GM12873 (cell line): ENCODE measurements at regions not wholly inside any gene's neighbourhood (a gene's known extent, or its start where the extent isn't known, plus 50 kb on each side); places are given as distances from the start of the nearest gene placed in this dataset.

Experiments
- TF ChIP-seq, protein P1 (sequence below): IDR thresholded peaks from 2 replicates; pipeline ENCODE4 v1.5.1; 2012; ENCODE audit warnings: low read depth, mild to moderate bottlenecking, moderate library complexity, low read length, control low read depth; ENCODE audit not compliant: insufficient read depth; ENCODE audit errors: missing control alignments

DNA sequence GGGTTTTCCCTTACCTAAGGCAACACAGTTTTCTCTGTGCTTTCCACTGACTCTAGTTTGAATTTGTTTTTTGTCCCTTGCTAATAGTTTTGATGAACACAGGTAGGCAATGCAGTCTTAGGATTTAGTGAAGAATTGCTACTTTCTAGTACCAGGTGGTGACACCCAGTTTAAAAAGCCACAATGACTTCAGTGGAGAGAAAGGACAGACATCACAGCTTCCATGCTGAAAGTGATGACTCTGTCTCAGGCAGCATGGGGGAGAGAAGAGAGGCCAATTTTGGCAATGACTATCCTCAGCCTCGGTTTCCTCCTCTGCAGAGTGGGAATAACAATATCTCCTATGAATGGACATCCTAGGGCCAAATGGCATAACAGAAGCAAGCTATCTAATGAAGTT, 118.8 kb downstream of the AXIN2 start:
- TF ChIP-seq, protein P1, sequence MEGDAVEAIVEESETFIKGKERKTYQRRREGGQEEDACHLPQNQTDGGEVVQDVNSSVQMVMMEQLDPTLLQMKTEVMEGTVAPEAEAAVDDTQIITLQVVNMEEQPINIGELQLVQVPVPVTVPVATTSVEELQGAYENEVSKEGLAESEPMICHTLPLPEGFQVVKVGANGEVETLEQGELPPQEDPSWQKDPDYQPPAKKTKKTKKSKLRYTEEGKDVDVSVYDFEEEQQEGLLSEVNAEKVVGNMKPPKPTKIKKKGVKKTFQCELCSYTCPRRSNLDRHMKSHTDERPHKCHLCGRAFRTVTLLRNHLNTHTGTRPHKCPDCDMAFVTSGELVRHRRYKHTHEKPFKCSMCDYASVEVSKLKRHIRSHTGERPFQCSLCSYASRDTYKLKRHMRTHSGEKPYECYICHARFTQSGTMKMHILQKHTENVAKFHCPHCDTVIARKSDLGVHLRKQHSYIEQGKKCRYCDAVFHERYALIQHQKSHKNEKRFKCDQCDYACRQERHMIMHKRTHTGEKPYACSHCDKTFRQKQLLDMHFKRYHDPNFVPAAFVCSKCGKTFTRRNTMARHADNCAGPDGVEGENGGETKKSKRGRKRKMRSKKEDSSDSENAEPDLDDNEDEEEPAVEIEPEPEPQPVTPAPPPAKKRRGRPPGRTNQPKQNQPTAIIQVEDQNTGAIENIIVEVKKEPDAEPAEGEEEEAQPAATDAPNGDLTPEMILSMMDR: no peak

DNA sequence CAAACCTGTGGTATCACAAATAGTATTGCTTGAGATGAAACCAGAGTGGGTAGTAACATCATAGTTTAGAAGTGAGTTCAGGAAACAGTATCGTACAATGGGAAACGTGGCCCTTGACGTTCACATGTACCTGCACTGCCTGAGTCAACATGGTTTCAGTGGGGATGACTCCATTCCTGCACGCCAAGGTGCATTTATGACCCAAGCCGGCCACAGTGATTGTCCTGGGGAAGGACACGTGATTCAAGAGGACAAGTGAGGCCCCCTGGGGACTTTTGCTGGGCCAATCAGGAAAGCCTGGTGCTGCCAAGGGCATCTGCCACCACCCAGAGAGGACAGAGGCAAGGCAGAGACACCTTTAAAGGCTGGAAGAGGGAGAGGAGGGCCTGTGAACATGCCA, 119.2 kb downstream of the AXIN2 start:
- TF ChIP-seq, protein P1: no peak

DNA sequence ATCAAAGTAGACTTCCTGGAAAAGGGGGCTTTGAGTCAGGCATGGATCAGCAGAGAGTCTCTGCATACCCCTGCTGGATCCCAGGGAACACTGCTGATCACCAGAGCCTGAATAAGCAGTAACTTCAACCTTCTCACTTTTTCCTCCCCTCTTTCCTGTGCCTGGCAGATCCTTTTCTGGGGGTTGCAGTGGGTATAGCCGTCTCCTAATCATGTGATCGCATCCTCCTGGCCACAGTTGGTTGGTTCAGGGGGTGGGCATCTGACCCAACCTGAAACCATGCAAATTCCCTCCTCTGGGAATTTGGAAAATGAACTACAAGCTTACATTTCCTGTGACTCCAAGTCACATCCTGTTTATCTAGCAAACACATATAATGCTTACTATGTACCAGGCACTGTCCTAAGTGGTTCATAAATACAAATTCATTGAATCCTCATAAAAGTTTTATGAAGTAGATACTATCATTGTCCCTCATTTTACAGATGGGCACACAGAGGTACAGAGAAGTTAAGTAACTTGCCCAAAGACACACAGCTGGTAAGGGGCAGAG, 120.3 kb downstream of the AXIN2 start:
- TF ChIP-seq, protein P1: no peak

DNA sequence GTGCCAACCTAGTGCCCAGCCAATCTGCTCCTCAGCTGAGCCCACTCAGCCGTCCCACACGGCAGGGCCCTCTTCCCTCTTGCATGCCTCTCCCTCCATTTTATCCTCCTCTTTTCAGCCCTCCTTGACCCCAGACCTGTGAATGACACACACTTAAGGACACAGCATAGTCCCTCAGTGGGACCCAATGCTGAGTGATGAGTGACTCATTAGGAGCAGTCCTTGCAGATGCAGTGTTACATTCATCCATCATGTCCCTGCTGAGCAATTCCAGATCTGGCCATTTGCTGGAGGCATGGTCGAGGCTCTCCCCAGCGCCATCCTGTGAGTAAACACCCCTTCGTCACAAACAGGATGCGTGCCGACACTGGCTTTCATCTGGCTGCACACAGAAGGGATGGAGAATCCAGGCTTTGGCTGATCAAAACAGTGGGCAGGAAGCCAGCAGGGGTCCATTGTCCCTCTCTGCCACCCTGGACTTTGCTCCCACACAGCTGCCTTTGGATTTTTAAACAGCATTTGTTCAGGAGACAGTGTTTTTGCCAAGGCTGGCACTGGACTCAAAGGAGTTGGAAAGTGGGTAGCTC, 122.6 kb downstream of the AXIN2 start:
- TF ChIP-seq, protein P1: no peak

DNA sequence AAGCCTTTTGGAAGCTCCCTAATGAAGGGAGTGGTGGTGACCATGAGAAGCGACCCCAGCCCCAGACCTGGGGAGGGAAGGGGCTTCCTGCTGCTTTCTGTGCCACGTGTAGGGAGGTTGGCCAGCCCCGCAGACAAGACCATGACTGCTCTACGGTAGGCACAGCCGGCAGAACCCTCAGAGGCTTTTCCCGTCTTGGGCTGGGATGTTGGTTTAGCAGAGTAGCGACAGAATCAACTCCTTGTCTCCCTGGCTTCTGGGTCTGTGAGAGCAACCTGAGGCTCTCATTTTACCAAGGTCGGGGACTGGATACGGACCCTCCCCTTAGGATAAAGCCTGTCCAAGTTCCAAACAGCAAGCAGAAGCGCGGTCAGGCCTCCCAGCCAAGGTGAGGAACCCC, 123.3 kb downstream of the AXIN2 start:
- TF ChIP-seq, protein P1: no peak

DNA sequence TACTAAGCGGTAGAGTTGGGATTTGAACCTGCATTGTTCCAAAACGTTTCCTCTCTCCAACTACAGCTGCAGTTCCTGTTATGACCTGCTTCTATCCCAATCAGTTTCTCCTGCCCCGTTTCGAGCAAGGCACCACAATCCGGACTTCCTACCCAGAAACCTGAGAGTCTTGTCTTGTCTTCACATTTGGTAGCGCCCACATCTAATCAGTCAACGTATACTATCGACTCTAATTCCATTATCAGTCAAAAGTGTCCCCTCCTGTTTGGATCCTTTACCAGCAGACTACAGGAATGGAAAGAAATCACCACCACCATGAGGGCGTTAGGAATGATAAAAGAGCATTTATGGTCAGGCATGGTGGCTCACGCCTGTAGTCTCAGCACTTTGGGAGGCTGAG, 124.6 kb downstream of the AXIN2 start:
- TF ChIP-seq, protein P1: no peak

DNA sequence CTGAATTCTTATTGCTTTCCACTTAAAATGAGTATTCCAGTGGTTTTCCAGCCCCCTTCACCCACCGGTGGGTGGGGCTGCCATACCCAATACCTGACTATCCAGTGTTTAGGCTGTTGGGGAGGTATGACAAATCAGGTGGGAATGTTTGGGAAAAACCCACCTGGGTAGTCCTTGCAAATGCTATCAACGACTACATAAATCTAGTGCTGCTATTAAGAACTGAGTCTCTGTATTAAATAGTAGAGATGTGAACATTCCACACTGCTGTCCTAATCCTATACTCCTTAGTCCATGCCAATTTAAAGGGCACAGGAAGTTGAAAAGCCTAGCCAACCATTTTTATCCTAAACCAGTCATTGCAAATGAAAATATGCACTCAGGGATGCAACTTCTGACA, 126.6 kb downstream of the AXIN2 start:
- TF ChIP-seq, protein P1: no peak
